CD14-positive monocyte (primary cell): ENCODE measurements at regions not wholly inside any gene's neighbourhood (a gene's known extent, or its start where the extent isn't known, plus 50 kb on each side); places are given as distances from the start of the nearest gene placed in this dataset.

Experiments used
- DNase-seq, 3 donors: peaks; one replicate each; pipeline ENCODE4 v3.0.0-alpha.2; 2011 to 2022
- H2AFZ ChIP-seq: 2 replicates; pipeline ENCODE4 v1.6.0; 2012; ENCODE audit warnings: mild to moderate bottlenecking, low read depth, low read length, inconsistent platforms; ENCODE audit not compliant: insufficient read depth, poor library complexity, severe bottlenecking
- H3K27ac ChIP-seq, 2 donors: 1 replicate in 1 of 2; 2 replicates in 1 of 2; pipeline ENCODE4 v1.5.1; 2012 to 2013; ENCODE audit warnings: low read length in 2 of 2, control low read depth in 1 of 2, inconsistent platforms in 1 of 2, low read depth in 1 of 2, mild to moderate bottlenecking in 1 of 2
- H3K27me3 ChIP-seq, 2 donors: one replicate each; pipeline versions ENCODE4 v1.6.0 to v1.6.1; 2011 to 2013; ENCODE audit warnings: low read length in 2 of 2; ENCODE audit not compliant: control insufficient read depth in 2 of 2, insufficient read depth in 2 of 2
- H3K36me3 ChIP-seq, 2 donors: replicated peaks in 1 of 2; 1 replicate in 1 of 2; 2 replicates in 1 of 2; pipeline versions ENCODE4 v1.5.1 to v1.6.1; 2012 to 2013; ENCODE audit warnings: low read length in 2 of 2, control low read depth in 1 of 2, inconsistent platforms in 1 of 2, mild to moderate bottlenecking in 1 of 2; ENCODE audit not compliant: insufficient read depth in 2 of 2, control insufficient read depth in 1 of 2
- H3K4me1 ChIP-seq, 2 donors: 1 replicate in 1 of 2; 2 replicates in 1 of 2; pipeline versions ENCODE4 v1.5.1 to v1.6.1; 2012 to 2013; ENCODE audit warnings: low read length in 2 of 2, control low read depth in 1 of 2, inconsistent platforms in 1 of 2, mild to moderate bottlenecking in 1 of 2, moderate library complexity in 1 of 2; ENCODE audit not compliant: insufficient read depth in 2 of 2, control insufficient read depth in 1 of 2
- H3K4me2 ChIP-seq: replicated peaks from 2 replicates; pipeline ENCODE3; 2012; ENCODE audit warnings: low read length, moderate library complexity, mild to moderate bottlenecking; ENCODE audit not compliant: poor library complexity, severe bottlenecking; ENCODE audit errors: extremely low read depth
- H3K4me3 ChIP-seq, 3 experiments: fragments of 200-600 bp in 1 of 3; sonication (generic) in 1 of 3; replicated peaks in 1 of 3; 1 replicate in 2 of 3; 2 replicates in 1 of 3; pipeline ENCODE4 v1.5.1; 2011 to 2013; ENCODE audit warnings: low read length in 3 of 3, mild to moderate bottlenecking in 3 of 3, control low read depth in 2 of 3, low read depth in 2 of 3, inconsistent platforms in 1 of 3, moderate library complexity in 1 of 3
- H3K79me2 ChIP-seq: 2 replicates; pipeline ENCODE4 v1.6.0; 2012; ENCODE audit warnings: mild to moderate bottlenecking, control low read depth, inconsistent platforms, low read length, moderate library complexity; ENCODE audit not compliant: insufficient read depth
- H3K9ac ChIP-seq: 2 replicates; pipeline ENCODE4 v1.6.0; 2017; ENCODE audit warnings: low read length, mild to moderate bottlenecking; ENCODE audit not compliant: insufficient read depth, poor library complexity, severe bottlenecking
- H3K9me3 ChIP-seq, 2 donors: replicated peaks in 1 of 2; 1 replicate in 1 of 2; 2 replicates in 1 of 2; pipeline versions ENCODE4 v1.5.1 to v1.6.1; 2012 to 2013; ENCODE audit warnings: low read length in 2 of 2, control low read depth in 1 of 2; ENCODE audit not compliant: control insufficient read depth in 1 of 2, insufficient read depth in 1 of 2
- H4K20me1 ChIP-seq: 2 replicates; pipeline ENCODE4 v1.6.0; 2012; ENCODE audit warnings: mild to moderate bottlenecking, low read length, control low read depth, moderate library complexity; ENCODE audit not compliant: insufficient read depth
- H3K27ac Mint-ChIP-seq, 7 donors: one replicate each; pipeline ENCODE4 v1.8.0; 2020; ENCODE audit warnings: mild to moderate bottlenecking in 7 of 7, mixed read lengths in 7 of 7, moderate library complexity in 6 of 7, inconsistent platforms in 2 of 7
- H3K27me3 Mint-ChIP-seq, 3 donors: one replicate each; pipeline ENCODE4 v1.8.0; 2021 to 2022; ENCODE audit warnings: low read depth in 3 of 3, mild to moderate bottlenecking in 3 of 3, mixed read lengths in 3 of 3, moderate library complexity in 3 of 3, inconsistent platforms in 1 of 3
- H3K36me3 Mint-ChIP-seq, 2 donors: one replicate each; pipeline ENCODE4 v1.8.0; 2020; ENCODE audit warnings: mixed read lengths in 2 of 2, inconsistent platforms in 1 of 2, mild to moderate bottlenecking in 1 of 2
- H3K4me1 Mint-ChIP-seq: one replicate; pipeline ENCODE4 v1.8.0; 2020; ENCODE audit warnings: mild to moderate bottlenecking, mixed read lengths
- H3K4me3 Mint-ChIP-seq, 2 donors: one replicate each; pipeline ENCODE4 v1.8.0; 2020; ENCODE audit warnings: mild to moderate bottlenecking in 2 of 2, mixed read lengths in 2 of 2, moderate library complexity in 1 of 2
- H3K9me3 Mint-ChIP-seq, 7 donors: one replicate each; pipeline ENCODE4 v1.8.0; 2020 to 2022; ENCODE audit warnings: mixed read lengths in 7 of 7, mild to moderate bottlenecking in 6 of 7, moderate library complexity in 6 of 7, inconsistent platforms in 2 of 7
- WGBS: methylation state at CpG from one replicate; pipeline ENCODE4 v1.1.5; 2013; ENCODE audit warnings: missing lambda C conversion rate; ENCODE audit not compliant: insufficient coverage; 5-methylcytosine and 5-hydroxymethylcytosine counted together
- intact Hi-C, 2 donors: fragments of 100-400 bp; cut with micrococcal nuclease; formaldehyde crosslinking; loops; one replicate each; pipeline versions ENCODE4 v1.15.0 to v1.15.1; 2023
- TF ChIP-seq, protein P1 (sequence below): fragments of 200-600 bp; IDR thresholded peaks from one replicate; pipeline ENCODE4 v1.8.0; 2022; ENCODE audit warnings: antibody characterized with exemption, mild to moderate bottlenecking

DNA sequence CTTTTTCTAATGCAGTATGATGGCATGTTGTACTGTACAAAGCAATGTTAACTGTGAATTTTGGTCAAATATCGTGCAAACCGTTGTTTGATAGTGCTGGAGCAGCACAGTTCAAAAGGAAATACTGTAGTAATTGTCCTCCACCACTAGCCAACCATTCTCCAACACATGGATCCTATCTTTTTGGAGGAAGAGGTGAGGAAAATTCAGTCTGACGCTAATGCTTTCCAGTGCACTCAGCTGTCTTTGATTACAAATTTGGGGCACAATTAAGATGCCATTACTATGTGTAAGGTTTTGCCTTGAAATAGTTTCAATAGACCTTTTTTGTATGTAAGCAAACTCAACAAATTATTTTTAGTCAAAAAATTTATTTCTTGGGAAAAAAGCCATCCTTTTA is 240.5 kb upstream of the CCDC179 start:
- no peaks in the 10 kb centered on the region for H3K36me3 Mint-ChIP-seq
- WGBS = no CpG with 5 or more reads among the region's 3 CpGs
- no peak overlapping the region for H3K4me3 ChIP-seq
- H4K20me1 ChIP-seq = no peaks in the 10 kb centered on the region
- H3K9me3 Mint-ChIP-seq = peaks cover 0 to 3% (median 0%) of the 10 kb centered on the region in 7 donors
- TF ChIP-seq, protein P1, sequence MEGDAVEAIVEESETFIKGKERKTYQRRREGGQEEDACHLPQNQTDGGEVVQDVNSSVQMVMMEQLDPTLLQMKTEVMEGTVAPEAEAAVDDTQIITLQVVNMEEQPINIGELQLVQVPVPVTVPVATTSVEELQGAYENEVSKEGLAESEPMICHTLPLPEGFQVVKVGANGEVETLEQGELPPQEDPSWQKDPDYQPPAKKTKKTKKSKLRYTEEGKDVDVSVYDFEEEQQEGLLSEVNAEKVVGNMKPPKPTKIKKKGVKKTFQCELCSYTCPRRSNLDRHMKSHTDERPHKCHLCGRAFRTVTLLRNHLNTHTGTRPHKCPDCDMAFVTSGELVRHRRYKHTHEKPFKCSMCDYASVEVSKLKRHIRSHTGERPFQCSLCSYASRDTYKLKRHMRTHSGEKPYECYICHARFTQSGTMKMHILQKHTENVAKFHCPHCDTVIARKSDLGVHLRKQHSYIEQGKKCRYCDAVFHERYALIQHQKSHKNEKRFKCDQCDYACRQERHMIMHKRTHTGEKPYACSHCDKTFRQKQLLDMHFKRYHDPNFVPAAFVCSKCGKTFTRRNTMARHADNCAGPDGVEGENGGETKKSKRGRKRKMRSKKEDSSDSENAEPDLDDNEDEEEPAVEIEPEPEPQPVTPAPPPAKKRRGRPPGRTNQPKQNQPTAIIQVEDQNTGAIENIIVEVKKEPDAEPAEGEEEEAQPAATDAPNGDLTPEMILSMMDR = no peak
- H3K4me1 ChIP-seq = no peaks in the 10 kb centered on the region
- H3K27ac ChIP-seq = no peak overlapping the region
- no peaks in the 10 kb centered on the region for H3K27me3 ChIP-seq
- no peaks in the 10 kb centered on the region for H3K36me3 ChIP-seq
- no peaks in the 10 kb centered on the region for H3K79me2 ChIP-seq
- no peak overlapping the region for H3K9ac ChIP-seq
- DNase-seq = no peak
- H3K4me1 Mint-ChIP-seq = no peaks in the 10 kb centered on the region
- no peak overlapping the region for H3K4me2 ChIP-seq
- H3K27ac Mint-ChIP-seq = no peak overlapping the region
- H3K4me3 Mint-ChIP-seq = no peak overlapping the region
- H2AFZ ChIP-seq = no peak overlapping the region
- peaks cover 0 to 2% (median 0%) of the 10 kb centered on the region in 3 donors for H3K27me3 Mint-ChIP-seq
- H3K9me3 ChIP-seq = no peaks in the 10 kb centered on the region
- intact Hi-C loops = no loop called here

- H3K4me3 ChIP-seq = no peak overlapping the region
- Mint-ChIP-seq H3K4me3 (no peak overlapping the region), H3K27me3 (peaks cover 0 to 2% (median 0%) of the 10 kb centered on the region in 3 donors), H3K9me3 (peaks cover 0 to 3% (median 0%) of the 10 kb centered on the region in 7 donors), H3K36me3 (no peaks in the 10 kb centered on the region), H3K4me1 (no peaks in the 10 kb centered on the region), H3K27ac (no peak overlapping the region)
- no peak overlapping the region for H3K27ac ChIP-seq
- H3K4me1 ChIP-seq = no peaks in the 10 kb centered on the region
- no peak overlapping the region for H2AFZ ChIP-seq
- H3K36me3 ChIP-seq = no peaks in the 10 kb centered on the region
- H3K27me3 ChIP-seq = no peaks in the 10 kb centered on the region
- 100% methylated on average over 1 of the region's 2 CpGs for WGBS
- TF ChIP-seq, protein P1 = no peak
- no peaks in the 10 kb centered on the region for H3K9me3 ChIP-seq
- H3K4me2 ChIP-seq = no peak overlapping the region
- DNase-seq = no peak
- intact Hi-C loops = no loop called here
- no peaks in the 10 kb centered on the region for H3K79me2 ChIP-seq
- H3K9ac ChIP-seq = no peak overlapping the region
- H4K20me1 ChIP-seq = no peaks in the 10 kb centered on the region
Measured at GRCh38 chr11:23103416-23103815, 243.1 kb upstream of the CCDC179 start.
